HG03095 (cell line): ENCODE measurements at regions not wholly inside any gene's neighbourhood (a gene's known extent, or its start where the extent isn't known, plus 50 kb on each side); places are given as distances from the start of the nearest gene placed in this dataset.
"Not testable (repeated sequence)": the region's sequence is repeated elsewhere in the genome, so short reads cannot be mapped to it uniquely, and the experiment has no call there.

Experiments
- ATAC-seq: cut with Tn5 transposase; IDR thresholded peaks from one replicate; pipeline ENCODE4 v1.9.1; 2021; ENCODE audit warnings: moderate library complexity; ENCODE audit not compliant: unreplicated experiment

DNA sequence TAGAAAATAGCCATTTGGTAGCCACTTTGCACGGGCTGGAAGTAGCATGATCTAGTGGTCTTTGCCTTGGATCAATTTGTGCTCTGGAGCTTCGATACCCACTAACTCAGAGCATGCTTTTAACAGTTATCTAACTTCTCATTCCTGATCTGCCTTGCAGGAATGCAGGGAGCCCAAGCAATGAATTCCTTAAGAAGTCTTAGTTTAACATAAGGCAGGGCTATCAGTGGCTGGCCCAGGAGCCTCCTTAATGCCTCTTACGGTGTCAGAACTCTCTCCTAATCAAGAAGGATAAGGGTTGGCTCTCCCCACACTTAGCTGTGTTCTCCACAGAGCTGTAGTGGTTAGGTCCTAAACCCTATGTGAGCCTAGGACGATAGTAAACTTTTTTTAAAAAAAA is 95.8 kb upstream of the TBCA start:
- ATAC-seq: no peak

DNA sequence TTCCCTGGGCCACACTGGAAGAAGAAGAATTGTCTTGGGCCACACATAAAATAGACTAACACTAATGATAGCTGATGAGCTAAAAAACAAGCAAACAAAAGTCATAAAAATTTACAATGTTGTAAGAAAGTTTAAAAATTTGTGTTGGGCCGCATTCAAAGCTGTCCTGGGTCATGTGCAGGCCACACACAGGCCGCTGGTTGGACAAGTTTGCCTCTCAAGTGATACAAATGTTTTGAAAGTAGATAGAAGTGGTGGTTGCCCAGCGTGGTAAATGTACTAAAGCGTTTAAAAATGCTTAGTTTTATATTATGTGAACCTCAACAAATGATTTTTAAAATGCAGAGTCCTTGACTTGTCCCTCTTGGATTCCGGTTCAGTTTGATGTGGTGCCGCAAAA is 94.9 kb upstream of the TBCA start:
- no peak for ATAC-seq

DNA sequence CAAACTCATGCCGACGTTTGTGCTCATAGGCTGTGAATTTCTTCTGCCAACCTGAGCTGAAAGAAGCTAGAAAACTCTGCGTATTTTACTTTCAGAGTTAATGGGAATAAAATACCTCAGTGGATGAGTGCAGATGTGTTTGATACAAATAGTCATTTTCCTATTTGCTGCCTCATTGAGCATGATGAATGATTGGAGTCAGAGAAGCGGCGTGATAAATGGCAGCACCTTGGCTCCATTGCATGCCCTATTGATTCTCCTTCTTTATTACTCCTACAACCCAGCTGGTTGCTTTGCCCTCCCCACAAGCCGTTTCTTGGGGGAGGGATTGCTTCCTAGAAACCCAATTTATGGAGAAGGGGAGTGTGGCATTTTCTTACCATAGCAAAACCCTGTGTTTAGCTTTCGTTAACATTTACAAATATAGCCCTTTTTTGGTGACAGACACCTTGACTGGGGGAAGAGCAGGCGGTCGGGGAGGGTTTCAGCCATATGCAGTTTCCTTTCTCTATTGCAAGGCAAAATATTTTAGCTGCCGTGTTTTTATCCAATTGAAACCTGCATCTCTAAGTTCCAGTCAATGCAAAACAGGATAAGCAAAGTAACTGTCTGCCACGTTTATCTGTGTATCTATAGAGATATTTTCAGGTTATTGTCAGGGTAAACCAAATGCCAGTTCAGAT is 93.1 kb upstream of the TBCA start:
- ATAC-seq: no peak

DNA sequence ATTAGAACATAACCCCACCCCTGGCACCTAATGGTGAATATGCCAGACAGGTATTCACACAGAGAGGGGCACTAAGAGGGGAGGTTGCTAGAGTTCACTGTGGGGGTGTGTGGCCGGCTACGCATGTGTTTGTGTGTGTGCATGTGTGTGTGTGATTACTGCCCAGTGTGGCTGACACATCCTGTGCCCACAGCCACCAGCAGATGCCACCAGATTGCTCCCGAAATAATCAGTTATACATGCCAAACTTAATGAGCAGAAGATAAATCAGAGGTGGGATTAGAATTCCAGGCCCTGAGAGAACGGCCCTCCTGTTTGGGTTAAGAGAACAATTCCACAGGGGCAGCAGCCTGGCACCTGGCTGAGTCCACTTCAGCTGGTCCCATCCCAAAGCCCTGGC is 91.8 kb upstream of the TBCA start:
- no peak for ATAC-seq

DNA sequence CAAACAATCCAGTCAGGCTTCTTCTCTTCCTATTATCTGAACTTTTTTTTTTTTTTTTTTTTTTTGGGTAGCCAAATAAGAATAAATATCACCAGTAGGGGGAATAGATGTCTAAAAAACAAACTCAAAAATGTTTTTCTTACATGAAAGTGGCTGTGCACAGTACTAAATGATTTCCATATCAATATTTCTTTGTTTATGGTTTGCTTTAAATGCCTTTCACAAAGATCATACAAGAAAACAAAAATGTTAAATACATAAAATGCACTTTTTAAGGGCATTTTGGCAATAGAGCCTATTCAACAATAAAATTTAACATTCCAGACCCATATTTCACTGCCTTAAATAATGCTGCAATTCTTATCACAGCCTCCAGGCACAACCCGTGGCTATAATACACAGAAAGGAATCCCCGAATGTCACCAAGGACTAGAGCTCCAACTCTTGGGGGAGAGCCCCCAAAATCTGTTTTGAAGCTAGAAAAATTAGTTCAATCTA is 91.1 kb upstream of the TBCA start:
- no peak for ATAC-seq

DNA sequence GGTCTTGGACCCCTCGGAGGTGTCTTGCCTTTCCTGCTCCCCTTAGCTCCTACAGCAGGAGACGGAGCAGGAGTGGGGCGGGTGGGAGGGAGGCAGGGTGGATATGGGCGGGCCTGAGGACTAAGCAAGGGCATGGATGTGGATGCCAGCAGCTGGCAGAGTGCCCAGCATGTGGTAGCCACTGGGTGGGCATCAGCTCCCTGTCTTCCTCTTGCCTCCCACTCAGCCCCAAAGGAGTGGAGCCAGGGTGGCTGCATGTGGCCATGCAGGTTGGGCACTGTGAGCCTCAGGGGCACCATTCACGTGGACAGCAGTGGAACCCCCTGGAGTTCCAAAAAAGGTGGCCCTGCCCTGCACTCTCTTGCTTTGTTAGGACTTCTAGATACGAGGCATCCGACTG is 90.1 kb upstream of the TBCA start:
- no peak for ATAC-seq

DNA sequence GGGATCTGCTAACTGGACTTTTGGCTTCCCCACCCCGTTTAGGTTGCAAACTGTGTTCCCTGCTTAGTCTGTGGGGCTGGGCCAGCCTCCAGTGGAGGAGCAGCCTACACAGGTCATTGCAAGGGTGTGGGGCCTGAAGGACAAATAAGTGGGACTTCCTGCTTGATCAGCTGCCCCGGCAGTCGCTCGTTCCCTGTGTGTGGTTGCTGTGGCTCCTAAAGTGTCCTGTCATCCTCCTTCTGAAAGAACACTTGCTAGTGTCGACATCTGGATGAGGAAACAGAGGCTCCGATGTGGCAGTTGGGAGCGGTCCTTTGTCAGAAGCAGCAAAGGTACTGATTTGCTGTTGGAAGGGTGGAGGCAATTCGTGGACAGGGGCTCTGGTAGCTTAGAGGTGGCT is 88.9 kb upstream of the TBCA start:
- ATAC-seq: no peak

DNA sequence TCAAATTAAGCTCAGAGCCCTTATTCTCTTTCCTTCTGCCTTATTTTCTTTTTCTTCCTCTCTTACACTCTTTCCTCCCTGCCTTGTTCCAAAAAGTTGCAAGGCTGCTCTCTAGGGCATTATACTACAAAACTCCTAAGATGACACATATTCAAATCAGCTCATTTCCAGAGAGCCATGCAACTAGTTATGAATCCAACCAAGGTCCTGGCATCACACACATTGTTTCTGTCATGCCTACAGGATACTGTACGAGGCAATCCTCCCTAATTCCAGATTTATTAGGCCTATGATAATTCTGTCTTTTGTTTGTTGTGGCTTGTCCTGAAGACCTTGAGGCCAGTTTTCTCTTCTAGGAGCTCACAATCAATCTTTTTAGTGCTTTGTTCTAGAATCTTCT is 87.0 kb upstream of the TBCA start:
- ATAC-seq: no peak

DNA sequence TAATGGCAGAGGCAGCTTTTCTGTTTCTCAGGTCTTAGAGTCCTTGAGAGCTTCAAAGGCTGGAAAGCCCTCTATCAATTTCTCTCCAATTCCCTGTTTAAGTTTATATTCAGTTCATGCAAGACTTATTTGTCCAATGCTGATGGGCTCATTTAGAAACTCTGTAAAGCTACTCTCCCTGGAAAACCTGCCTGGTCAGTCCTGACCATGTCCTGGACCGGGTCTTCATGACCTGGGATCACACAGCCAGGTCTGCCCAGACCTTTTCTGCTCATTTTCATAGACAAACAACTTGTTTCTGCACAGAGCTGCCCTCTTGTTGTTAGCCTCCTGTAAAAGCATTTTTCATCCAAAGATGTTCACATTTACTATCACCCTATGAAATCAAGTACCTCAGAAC is 85.4 kb upstream of the TBCA start:
- no peak for ATAC-seq

DNA sequence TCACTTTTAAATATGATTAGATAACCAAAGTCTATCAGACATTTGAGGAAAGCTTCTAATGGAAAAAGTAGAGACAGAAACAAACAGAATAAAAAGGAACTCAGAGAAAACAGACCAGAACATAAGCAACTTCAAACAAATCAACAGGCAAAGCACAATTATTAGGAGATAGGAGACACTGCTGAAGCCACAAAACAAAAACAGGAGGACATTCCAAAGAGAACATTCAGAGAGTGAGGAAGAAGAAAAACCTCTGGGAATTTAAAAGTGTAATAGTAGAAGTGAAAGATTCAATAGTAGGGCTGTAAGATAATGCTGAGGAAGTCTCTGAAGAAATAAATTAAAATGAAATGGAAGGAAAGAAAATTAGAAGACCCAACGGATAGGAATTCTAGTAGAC is 83.2 kb upstream of the TBCA start:
- no peak for ATAC-seq

DNA sequence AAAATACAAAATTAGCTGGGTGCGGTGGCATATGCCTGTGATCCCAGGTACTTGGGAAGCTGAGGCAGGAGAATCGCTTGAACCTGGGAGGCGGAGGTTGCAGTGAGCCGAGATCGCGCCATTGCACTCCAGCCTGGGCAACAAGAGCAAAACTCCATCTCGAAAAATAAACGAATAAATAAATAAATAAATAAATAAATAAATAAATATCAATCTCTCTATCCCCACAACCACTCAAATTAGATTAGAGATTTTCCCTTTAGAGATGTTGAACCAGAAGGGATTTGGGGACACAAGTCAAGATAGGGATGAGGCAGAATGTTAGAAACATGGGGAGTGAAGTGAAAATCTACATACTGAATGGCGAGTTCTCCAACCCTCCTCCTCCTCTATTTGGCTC is 82.5 kb upstream of the TBCA start:
- not testable (repeated sequence) for ATAC-seq

DNA sequence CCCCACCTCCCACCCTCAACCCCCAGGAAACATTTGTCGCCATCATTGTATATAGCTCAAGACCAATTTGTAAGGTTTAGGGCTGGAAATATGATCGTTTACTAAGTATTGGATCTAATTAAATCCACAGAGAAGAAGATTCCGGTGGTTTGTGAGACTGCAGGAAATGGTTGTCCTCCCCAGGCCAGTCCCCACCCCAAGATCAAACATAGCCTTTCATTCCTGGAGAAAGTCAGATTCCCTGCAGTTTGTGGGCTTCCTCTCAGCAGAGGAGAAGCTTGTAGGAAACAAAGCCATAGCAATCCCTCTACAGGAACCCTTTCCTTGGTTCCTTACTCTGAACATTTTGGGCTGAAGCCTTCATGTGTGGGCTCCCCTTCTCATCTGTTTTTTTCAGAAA is 79.2 kb upstream of the TBCA start:
- ATAC-seq: no peak

DNA sequence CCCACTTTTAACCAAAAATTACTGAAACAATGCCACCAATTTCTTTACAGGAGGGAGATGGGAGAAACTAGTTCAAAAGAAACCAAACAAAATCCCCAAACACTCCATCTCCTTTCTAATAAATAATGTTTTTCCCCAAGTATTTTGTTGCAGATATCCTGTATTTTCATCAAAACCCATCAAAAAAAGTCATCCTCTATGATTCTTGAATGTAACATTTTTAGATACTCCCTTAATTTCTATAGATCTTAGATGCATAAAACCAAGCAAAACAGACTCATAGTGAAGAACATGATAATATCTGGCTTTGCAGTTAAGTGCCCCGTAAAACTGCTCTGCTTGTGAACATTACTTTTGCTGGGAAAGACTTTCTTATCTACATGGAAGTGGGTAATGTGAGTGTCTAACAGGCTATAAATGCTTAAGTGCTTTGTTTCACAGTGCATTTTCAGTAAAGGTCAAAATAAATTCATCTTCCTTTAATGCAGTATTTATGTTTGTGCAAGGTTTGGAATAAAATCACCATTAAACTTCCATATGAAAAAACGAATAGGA is 77.3 kb upstream of the TBCA start:
- ATAC-seq: no peak

DNA sequence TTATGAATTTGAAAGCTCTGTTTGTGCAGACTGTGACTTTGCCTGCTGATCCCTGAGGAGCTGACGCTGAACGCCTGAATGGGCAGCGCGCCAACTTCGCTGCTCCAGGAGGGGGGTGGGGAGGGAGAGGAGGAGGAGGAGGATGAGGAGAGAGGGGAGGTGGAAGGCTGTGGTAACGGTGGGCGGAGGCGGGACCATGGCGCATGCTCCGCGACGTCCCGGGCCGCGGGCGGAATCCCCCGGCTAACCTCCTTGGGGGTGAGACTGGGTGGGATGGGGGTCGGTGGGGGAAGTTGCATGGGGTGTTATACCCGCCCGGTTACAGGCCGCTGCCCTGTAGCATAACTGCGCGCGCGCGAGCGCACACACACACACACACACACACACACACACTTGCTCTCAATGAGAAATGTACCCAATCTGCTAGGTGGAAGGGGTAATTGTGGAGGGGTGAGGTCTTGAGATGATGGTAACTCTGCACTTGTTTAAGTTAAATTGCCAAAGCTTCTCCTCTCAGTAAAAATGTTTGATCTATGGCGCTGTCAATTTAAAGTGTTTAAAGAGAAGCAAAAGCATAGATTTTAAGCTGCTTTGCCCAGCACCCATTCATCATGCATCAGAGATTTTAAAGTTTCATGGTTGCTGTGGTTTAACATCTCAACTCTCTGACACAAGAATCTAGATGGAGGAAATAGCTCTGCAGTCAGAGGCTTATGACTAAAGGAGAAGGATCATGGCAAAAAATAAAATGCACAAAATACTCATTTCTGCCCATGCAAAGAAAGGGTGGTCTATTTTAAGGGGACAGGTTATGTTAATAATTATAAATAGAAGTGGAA is 76.6 kb upstream of the TBCA start:
- peak; percentile 77 for ATAC-seq

DNA sequence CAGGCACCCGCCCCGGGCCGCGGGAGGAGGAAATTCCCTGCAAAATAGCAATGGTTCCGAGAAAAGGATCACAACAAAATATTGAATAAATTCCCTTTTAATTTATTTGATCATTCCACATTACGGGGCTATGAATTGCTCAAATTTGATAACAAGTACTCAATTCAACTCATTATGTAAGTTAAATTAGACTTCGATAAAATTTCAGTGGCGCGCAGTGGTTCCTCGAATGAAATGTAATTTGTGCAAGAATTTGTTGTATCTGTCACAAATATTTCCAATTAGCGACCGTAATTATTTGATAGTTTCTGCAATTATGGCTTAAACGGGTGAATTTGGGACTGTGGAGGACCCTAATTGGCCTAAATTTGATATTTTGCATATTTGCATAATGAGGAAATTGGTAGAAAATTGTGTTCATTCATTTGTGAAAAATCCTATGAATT is 76.0 kb upstream of the TBCA start:
- no peak for ATAC-seq

DNA sequence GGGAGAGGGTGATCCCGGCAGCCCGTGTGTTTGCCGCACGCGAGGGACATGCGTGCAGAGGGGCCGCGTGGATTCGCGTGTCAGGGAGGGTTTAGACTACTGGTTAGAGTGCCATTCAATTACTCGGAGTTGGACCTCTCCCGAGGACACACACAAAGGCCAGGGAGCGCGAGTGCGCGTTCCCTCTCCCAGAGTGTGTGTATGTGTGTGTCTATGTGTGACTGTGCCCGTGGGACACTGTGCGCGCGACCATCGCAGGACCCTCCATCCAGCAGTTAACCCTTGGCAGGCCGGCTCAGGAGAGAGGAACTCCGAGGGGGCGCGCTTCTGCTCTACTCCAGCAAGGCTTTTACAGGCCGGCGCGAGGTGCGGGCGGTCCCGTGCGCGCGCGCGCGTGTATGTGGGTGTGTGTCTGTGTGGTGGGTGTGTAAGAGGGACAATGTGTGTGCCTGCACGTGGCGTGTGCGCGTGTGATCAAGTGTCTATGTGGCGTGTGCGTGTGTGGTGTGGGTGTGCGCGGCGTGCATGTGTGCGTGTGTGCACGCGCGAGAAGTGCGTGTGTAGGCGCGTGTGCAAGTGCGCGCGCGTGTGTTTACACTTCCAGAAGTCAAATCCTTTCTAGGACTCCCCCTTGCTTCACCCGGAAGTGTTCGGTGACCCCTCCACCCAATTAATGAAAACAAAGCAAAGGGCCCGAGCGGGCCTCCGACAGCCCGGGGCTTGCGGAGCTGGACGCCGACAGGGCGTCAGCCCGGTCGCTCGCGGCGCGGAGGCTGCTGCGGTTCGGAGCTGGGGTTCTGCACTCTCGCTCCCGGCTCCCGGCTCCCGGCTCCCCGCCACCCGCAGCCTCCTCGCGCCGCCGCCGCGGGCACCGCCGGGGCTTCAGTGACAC is 75.3 kb upstream of the TBCA start:
- ATAC-seq: no peak

DNA sequence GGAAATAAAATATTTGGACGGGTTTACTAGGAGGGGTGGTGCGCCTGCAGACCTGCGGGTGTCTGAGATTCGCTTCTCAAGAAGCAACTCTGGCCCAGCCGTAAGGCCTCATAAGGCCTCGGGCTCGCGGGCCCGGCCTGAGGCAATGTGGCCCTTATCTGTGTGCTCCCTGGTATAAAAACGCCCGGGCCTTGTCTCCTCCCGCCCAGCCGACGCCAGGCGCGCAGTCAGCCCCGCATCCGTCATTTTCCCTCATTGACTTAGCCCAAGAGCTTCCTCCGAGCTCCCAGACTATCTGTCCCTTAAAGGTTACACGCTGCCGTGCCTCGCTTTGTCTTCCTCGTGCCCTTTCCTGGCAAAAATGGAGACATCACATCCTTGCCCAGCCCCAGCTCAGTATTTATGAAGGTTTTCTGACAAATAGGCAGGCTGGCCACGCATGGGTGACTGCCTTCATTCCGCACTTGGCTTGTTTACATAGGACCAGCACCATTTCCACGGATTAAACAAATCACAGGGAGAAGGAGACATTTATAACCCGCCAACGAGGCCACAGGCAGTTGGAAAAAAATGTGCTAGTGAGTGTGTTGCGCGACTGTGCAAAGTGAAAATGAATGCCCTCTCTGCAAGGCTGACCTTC is 74.5 kb upstream of the TBCA start:
- no peak for ATAC-seq

DNA sequence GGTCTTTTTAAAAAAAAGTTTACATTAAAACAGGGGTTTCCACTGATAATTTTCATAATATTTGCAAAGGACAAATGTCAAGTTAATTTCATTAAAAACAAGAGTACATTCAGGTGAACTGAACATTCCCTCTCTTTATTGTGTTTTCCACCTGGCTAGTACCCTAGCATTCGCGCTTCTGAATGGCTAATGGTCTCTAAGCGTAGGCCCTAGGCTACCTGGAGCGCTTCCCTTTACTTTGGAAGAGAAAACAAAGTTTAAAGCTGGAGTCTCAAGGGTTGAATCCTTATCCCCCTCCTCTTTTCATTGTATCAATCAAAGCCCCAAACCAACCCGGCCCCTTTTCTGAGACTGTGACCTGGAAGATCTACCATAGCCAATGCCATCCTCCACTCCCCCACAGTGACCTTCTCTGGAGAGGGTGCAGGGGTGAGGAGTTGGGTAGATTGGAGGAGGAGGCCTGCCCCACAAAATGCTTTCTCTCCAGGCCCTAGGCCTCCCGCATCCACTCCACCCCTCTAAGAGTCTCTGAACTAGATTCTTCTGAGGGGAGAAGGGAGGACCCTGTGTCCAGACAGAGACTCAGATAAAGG is 73.3 kb upstream of the TBCA start:
- ATAC-seq: no peak

DNA sequence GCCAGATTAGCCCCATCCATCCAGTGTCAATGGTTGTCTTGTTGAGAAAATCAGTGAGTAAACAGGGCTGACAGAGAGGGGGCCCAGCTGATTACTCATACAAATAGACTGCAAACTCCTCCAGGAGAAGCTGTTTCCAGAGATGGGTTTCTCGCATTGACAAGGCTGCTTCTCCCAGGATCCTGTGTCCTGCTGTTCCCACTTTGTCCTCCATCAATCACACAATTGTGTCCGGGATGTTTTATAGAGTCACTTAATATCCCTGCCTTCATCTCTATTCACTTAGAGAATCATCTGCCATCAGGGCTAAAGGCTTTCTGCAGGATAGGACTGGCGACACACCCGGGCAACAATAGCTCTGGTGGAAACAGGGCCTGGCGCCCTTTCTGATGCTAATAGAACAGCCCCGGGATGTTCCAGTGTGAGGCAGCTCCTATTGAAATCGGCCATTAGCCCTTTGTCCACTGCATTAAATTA is 71.7 kb upstream of the TBCA start:
- ATAC-seq: no peak

DNA sequence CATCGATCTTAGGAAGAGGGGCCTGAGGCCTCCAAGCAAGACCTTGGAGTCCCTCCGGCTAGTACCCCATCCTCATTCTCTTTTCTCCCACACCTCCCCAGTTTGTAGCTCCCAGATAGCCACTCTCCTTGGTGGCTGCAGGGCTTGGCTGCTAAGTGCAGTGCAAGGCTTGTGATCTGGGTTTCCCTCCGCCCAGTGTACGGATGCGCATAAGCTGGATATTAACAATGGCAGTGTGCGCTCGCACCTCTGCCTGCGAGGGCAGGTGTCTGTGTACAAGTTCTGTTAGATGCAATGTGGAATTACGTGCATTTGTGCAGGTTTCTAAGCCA is 71.0 kb upstream of the TBCA start:
- no peak for ATAC-seq
